KOPT-K1 (cell line): ENCODE measurements at regions not wholly inside any gene's neighbourhood (a gene's known extent, or its start where the extent isn't known, plus 50 kb on each side); places are given as distances from the start of the nearest gene placed in this dataset.
"Not testable (repeated sequence)": the region's sequence is repeated elsewhere in the genome, so short reads cannot be mapped to it uniquely, and the experiment has no call there.

ENCODE experiments used
- H3K27ac ChIP-seq: fragments of 200-600 bp; sonication (generic); 2 replicates; pipeline ENCODE4 v1.5.1; 2016; ENCODE audit warnings: antibody characterized with exemption, mild to moderate bottlenecking, low read depth, low read length; ENCODE audit not compliant: poor library complexity, severe bottlenecking
- H3K36me3 ChIP-seq: fragments of 200-600 bp; sonication (generic); 2 replicates; pipeline ENCODE4 v1.5.1; 2017; ENCODE audit warnings: antibody characterized with exemption, mild to moderate bottlenecking, low read length, moderate library complexity; ENCODE audit not compliant: insufficient read depth
- H3K9me3 ChIP-seq: fragments of 200-600 bp; sonication (generic); 2 replicates; pipeline ENCODE4 v1.5.1; 2017; ENCODE audit warnings: antibody characterized with exemption, low read length, mild to moderate bottlenecking; ENCODE audit not compliant: insufficient read depth, poor library complexity, severe bottlenecking

DNA sequence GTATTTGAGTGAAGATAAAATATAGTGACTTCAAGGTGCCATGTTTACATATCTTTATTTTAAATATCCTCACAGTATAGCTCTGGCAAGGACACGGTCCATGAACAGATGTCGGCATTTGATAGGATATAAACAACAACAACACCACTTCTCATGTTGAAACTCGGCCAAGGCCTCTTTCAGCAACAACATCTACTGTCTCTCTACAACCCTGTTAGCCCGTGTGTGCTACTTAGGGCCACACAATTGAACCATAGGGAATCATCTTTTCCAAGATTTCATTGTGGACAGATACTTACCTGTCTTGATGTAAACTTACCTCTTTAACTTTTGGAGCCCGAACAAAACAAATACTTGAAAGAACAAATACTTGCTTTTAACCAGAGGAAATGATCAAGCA is 168.7 kb upstream of the SSTR1 start:
- Histone ChIP-seq H3K27ac (no peak overlapping the region), H3K9me3 (no peaks in the 10 kb centered on the region), H3K36me3 (no peaks in the 10 kb centered on the region)

DNA sequence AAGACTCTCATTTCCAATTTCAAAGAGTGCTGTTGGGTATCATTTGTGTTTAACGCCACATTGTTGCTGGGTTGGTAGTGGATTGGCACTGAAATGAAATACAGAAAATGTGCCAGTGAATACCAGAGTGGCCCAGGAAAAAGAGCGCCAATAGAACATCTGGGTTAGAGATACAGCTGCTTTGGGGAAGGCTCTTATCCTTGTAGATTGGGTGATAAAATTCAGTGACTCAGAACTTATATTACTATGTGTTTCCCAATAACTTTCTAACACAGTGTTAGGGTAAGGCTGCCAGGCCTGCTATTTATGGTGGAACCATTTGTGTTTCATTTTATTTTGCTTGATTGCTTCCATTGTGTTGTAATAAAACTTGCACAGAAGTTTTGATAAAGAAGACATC is 168.2 kb upstream of the SSTR1 start:
- Histone ChIP-seq H3K36me3 (no peaks in the 10 kb centered on the region), H3K9me3 (no peaks in the 10 kb centered on the region), H3K27ac (no peak overlapping the region)

DNA sequence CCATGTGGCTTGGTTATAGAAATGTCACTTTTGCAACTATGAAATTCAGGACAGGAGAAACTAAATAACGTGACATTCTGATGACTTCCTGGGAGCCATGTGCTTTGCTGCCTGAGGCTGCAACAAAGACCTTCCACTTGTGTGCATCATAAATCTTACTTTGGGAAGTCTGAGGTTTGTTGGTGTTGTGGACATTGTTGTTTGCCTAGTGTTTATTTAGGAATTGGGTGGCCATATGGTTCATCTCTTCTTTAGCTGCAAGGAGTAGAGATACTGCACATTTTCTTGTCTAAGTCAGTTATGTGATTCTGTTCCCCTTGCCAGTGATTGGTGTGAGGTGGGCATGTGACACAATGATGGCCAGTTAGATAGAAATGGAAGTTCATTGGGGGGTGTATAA is 167.3 kb upstream of the SSTR1 start:
- H3K9me3 ChIP-seq, result no peaks in the 10 kb centered on the region
- H3K27ac ChIP-seq, result no peak overlapping the region
- no peaks in the 10 kb centered on the region for H3K36me3 ChIP-seq

DNA sequence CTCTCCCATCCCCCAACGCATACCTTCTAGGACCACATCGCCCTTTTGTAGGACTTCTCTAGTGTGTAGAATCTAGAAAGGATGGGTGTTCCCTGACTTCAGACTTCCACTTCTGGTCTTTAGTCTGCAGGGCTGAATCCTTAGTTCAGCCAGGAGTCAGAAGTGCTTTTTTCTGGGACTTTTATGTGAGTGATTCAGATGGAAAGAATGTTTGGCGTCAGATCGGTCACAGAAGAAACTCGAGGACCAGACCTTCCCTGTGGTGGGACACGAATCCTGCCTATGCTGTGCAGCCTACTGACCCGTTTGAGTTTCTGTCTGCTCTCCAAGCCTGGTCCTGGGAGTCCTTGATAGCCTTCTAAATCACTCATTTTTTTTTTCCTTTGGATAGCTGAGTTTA is 165.4 kb upstream of the SSTR1 start:
- H3K36me3 ChIP-seq, result no peaks in the 10 kb centered on the region
- H3K27ac ChIP-seq, result no peak overlapping the region
- no peaks in the 10 kb centered on the region for H3K9me3 ChIP-seq

DNA sequence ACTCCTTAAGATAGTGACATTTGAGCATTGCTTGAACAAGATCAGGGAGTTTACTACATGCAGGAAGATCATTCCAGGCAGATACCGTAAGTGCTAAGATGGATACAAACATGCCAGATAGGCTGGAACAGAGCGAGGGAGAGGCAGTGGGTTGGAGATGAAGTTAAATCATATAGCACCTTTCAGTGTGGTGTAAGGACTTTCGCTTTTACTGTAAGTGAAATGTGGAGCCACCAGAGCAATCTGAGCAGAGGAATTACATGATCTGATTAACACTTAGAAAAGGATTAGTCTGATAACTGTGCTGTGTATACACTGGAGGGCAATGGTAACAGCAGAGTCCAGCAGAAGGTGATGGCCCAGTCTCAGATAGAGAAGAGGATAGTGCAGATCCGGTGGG is 163.0 kb upstream of the SSTR1 start:
- Histone ChIP-seq H3K9me3 (peaks cover 9% of the 10 kb centered on the region), H3K36me3 (no peaks in the 10 kb centered on the region), H3K27ac (no peak overlapping the region)

DNA sequence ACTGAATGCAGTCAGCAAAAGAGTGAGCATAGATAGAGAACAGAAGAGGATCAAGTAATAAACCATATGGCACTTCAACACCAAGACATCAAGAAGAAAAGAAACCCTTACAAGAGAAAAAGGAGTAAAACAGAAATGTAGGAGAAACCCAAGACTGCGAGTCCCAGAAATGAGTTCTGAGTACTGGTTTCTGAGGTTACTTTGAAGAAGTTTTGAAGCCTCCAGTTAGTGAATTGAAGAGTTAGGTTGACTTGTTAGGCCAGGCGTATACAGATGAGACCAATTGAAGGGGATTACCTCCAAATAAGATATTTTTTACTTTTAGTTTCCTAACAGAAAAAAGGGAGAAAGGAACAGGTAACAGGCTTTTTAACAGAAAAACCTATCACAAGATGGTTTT is 162.2 kb upstream of the SSTR1 start:
- peaks cover 9% of the 10 kb centered on the region for H3K9me3 ChIP-seq
- H3K27ac ChIP-seq, result no peak overlapping the region
- H3K36me3 ChIP-seq, result no peaks in the 10 kb centered on the region

DNA sequence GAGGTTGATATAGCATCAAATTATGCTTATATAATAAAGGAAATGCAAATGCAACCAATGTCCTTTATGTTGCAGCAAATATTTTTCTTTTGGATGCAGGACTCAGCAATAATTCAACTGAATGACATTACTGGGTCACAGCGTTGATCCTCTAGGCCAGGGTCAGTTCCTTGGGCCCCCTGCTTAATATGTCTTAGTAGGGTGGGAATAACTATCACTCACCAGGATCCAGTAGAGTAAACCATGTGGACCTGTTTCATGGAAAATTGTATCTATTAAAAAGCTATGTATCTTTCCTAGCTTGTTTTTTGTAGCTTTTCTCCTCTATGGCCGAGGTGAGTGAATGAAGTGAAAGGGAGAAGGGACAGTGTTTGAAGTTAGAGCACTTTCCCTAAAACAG is 161.5 kb upstream of the SSTR1 start:
- H3K27ac ChIP-seq, result no peak overlapping the region
- peaks cover 9% of the 10 kb centered on the region for H3K9me3 ChIP-seq
- H3K36me3 ChIP-seq, result no peaks in the 10 kb centered on the region

DNA sequence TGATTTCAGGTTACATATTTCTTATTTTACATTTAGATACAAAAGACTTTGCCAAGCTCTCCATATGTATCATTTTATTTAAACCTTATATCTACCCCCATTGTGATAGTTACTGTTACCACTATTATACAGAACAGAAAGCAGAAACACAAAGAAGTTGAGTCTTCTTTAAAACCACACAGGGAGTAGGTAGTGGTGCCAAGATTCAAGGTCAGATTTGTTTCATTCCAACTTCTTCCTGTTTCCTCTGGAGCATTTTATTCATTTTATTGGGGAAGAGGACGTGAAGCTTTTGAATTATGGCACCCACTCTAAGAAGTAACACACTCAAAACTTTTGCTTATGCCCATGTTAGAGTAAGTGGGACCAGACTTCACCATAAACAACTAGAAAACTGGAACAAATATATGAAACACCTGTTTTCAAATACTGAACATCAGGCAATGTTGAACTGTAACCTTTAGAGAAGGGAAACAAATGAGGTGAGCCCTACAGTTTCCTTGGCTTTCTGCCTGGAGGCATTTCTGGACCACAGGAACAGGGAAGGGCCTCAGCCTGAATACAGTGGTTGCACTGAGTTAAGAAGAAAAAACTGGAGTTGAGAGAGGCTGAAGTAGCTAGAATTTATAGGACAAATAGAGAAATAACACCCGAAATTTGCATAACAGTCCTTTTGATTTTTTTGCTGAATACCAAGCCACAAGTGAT is 160.4 kb upstream of the SSTR1 start:
- Histone ChIP-seq H3K9me3 (peaks cover 9% of the 10 kb centered on the region), H3K27ac (no peak overlapping the region), H3K36me3 (no peaks in the 10 kb centered on the region)

DNA sequence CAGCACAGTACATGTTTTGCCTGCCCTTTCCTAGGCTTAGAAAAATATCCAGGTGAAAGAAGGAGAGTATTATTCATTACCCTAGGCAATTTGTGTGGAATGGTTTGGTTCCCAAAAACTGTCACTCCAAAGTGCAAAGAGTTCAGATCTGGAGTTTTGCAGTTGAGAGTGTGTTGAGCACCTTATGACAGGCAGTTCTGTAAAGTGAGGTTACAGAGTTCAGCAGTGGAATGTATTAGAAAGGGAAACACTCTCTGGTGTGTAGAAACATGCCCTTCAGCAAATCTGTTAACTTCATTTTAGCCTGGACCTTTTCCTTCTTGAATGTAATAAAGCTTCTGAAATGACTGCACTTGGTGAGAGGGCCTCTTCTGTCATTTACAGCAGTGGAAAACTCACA is 154.0 kb upstream of the SSTR1 start:
- H3K9me3 ChIP-seq, result no peaks in the 10 kb centered on the region
- no peak overlapping the region for H3K27ac ChIP-seq
- no peaks in the 10 kb centered on the region for H3K36me3 ChIP-seq

DNA sequence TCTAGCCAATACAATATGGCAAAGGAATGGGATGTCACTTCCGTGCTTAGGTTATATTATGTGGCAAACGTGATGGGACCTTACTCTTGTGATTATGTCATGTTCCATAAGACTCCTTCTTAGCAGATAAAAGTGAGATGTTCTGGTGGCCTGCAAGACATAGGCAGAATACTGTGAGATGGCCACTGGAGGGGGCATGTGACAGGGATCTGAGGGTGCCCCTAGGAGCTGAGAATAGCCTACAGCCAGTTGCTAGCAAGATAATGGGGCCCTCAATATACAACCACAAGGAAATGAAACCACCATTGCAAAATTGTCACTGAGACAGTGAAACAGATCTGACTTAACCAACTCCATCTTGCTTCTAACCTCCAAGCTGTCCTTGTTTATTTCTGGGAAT is 151.4 kb upstream of the SSTR1 start:
- H3K27ac ChIP-seq, result no peak overlapping the region
- H3K36me3 ChIP-seq, result no peaks in the 10 kb centered on the region
- H3K9me3 ChIP-seq, result peaks cover 10% of the 10 kb centered on the region

DNA sequence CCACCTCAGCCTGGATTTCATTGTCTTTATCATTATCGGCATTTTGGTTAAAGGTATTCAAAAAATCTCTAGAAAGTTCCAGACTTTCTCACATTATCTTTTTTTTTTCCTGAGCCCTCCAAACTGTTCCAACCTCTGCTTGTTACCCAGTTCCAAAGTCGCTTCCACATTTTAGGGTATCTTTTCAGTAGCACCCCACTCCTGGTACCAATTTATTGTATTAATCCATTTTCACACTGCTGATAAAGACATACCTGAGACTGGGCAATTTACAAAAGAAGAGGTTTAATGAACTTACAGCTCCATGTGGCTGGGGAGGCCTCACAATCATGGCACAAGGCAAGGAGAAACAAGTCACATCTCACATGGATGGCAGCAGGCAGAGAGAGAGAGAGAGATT is 145.5 kb upstream of the SSTR1 start:
- H3K36me3 ChIP-seq, H3K27ac ChIP-seq: not testable (repeated sequence)
- peaks cover 26% of the 10 kb centered on the region for H3K9me3 ChIP-seq

DNA sequence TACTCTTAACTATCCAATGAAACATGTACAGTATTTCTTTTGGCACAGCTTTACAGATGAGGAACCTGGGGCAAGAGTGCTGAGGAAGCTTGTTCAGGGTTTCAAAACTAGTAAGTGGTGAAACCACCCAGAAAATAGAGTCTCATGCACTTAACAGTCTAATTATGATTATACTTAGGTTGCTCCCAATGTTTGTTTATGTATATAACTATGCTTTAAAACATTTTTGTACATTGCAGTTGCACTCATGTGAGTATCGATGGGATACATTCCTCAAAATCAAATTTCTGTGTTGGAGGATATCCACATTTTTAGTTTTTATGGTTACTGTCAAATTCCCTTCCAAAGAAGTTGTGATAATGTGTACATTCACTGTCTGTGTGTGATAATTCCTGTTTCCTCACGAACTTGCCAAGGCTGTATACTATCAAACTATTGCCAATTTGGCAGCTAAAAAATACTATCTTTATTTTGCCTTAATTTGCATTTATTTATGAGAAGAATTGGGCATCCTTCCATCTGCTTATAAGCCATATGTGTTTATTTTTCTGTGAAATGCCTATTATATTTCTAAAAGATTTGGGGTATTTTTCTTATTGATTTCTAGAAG is 143.9 kb upstream of the SSTR1 start:
- no peaks in the 10 kb centered on the region for H3K36me3 ChIP-seq
- H3K9me3 ChIP-seq, result peaks cover 26% of the 10 kb centered on the region
- no peak overlapping the region for H3K27ac ChIP-seq

DNA sequence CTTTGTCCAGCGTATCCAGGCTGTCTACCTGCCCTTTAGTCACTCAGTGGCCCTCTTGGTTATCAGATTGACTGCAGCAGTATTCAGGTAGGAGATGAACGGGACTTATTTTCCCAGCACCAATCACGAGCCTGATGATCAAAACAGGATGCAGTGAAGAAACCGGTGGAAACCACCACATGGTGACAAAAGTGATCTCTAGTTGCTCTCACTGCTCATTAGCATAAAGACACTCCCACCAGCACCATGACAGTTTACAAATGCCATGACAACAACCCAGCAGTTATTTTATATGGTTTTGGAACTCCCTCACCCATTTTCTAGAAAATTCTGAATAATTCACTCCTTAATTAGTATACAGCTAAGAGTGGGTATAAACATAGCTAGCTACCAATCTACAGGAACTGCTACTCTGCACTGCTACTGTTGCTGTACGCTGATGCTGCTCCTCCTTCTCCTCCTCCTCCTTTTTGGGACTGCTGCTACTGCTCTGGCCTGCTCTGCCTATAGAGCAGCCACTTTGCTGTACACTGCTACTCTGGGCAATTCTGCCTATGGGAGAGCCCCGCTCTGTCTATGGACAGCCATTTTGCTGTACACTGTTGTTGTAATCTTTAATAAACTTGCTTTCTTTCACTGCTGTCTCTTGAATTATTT is 142.5 kb upstream of the SSTR1 start:
- Histone ChIP-seq H3K9me3 (peaks cover 19% of the 10 kb centered on the region), H3K27ac (peak overlapping the region; percentile 47), H3K36me3 (no peaks in the 10 kb centered on the region)

DNA sequence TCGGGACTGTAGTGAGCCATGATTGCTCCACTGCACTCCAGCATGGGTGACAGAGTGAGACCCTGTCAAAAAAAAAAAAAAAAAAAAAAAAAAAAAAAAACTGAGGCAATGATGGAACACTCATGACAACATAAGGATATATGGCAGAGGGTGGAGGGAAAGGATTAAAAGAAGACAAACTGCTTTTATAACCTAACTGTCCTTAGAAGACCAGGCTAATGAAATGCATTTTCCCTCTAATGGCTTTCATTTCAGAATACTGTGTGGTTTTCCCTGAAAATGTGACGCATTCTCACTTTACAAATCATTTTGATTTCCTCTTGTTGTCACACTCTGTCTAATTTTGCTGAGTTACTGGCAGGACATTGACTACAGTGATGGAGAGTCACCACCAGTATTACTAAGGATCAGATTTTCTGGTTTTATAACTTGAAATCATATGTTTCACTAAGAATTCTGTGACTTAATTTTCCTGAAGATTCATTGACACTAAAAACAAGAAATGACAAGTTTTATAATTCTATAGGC is 137.6 kb upstream of the SSTR1 start:
- H3K27ac ChIP-seq, result no peak overlapping the region
- H3K9me3 ChIP-seq, result no peaks in the 10 kb centered on the region
- H3K36me3 ChIP-seq, result no peaks in the 10 kb centered on the region

DNA sequence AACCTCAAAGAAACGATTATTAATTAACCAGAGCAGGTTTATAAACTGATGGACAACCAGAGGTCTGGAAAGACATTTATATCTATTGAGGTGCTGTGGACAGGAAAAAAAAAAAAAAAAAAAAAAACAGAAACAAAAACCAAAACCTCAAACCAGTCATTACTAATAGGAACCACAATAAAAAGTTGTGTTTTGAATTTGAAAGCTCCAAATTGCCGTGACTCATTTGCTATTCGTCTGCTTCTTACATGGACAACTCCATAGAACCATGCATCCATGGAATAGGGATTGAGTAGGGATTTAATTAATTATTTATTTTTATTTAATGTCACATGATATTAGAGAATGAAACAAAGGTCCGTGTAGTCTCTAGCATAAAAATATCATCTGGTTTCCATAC is 134.1 kb upstream of the SSTR1 start:
- Histone ChIP-seq H3K36me3 (no peaks in the 10 kb centered on the region), H3K27ac (peak overlapping the region; percentile 76), H3K9me3 (no peaks in the 10 kb centered on the region)

DNA sequence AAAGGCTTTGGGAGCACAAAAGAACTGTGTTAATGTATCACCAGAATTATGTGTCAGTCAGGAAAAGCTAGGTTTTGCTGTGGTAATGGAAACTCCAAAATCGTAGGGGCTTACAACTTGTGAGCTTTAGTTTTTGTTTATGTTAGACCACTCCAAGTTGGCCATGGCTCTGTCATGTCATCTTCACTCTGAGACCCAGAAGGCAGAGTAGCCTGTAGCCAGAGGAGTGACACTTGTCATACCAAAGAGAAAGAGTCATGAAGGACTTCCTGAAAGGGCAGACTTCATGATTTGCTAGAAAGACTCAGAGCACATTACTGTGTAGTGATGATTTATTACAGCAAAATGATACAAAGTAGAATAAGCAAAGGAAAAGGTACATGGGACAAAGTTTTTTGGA is 133.6 kb upstream of the SSTR1 start:
- H3K36me3 ChIP-seq, result no peaks in the 10 kb centered on the region
- H3K9me3 ChIP-seq, result no peaks in the 10 kb centered on the region
- peak overlapping the region; percentile 76 for H3K27ac ChIP-seq
